ENCODE measurements at regions not wholly inside any gene's neighbourhood (a gene's known extent, or its start where the extent isn't known, plus 50 kb on each side); places are given as distances from the start of the nearest gene placed in this dataset.
"Not testable (repeated sequence)": the region's sequence is repeated elsewhere in the genome, so short reads cannot be mapped to it uniquely, and the experiment has no call there.

DNA sequence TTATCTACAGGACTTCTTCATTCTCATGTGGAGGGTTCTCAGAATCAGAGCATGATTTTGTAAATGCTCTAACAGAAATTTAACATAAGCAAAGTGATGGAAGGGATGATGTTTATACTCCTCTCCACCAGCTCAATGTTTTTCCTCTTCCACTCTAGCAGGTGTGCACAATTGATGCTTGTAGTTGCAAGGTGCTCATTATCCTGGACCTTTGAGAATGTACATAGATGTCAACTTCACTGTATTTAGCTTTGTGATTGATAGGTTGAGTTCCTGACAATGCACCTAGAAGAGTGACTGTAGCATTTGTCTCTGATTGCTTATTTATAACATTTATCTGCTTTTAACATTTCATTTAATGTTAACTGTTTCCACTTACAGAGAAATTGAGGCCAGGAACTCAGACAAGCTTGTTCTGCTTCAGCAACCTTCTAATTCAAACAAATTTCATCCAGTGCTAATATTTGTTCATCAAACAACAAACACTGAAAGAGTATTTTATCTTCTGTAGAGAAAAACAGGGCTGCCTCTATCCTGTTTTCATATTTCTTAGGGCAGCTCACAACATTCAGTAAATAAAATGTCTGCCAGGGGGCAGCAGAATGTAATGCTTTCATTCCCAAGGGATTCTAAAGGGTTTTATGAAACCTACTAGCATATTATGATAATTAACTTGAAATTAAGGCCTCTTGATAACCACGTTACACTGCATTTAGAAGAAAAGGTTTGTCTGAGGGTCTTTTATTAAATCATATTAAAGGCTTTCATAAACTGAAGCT lies 127.9 kb upstream of the NOL4 start:
- DNase-seq (ENCODE audit: low read depth): no peak

DNA sequence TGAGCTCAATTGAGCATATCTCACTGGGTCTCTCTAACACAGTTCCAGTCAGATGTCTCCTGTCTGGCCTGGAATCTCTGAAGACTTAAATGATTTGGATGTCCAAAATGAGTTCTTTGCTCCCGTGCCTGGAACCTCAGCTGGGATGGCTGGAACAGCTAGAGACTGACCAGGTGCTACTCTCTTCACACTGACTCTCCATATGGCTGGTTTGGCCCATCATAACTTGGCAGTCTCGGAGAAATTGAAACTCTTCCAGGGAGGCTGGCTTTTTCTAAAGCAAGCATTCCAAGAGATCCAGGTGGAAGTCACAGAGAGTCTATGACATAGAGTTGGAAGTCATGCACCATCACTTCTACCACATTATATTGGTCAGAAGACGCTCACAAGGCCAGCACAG lies 129.6 kb upstream of the NOL4 start:
- no peak for DNase-seq (ENCODE audit: low read depth)

DNA sequence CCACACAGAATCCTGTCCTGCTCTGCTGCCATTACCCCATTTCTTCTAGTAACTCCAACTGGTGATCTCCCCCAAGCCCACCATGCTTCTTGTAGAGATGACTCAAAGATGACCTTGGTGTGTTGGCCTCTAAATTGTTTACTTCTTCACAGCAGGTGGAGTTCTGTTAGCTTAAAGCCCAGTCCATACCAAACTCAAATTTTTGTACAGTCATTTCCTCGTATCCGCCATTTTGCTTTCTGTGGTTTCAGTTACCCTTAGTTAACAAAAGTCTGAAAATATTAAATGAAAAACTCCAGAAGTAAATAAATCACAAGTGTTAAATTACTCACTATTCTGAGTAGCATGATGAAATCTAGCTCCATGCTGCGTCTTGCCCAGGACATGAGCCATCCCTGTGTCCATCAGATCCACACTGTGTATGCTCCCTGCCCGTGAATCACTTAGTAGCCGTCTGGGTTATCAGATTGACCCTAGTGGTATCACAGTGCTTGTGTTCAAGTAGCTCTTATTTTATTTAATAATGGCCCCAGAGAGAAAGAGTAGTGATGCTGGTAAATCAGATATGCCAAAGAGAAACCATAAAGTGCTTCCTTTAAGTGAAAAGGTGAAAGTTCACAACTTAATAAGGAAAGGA lies 133.3 kb upstream of the NOL4 start:
- DNase-seq (ENCODE audit: low read depth): no peak

DNA sequence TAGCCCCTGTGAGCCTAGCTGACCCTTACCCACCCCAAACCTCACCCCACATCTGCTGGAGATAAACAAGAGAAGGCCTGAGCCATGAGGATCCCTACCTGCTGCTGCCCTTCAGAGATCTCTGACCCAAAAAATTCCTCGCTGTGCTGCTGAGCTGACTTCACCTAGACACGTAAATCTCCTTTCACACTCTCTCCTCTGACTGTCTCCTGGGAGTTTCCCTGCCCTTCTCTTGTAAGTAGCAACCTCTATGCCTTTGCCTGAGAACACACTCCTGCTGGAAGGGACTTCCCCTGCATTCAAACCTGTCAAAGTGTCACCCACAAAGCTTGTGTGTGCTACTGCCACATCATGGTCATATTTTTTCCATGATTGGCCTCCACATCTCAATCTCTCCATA lies 134.2 kb upstream of the NOL4 start:
- no peak for DNase-seq (ENCODE audit: low read depth)

DNA sequence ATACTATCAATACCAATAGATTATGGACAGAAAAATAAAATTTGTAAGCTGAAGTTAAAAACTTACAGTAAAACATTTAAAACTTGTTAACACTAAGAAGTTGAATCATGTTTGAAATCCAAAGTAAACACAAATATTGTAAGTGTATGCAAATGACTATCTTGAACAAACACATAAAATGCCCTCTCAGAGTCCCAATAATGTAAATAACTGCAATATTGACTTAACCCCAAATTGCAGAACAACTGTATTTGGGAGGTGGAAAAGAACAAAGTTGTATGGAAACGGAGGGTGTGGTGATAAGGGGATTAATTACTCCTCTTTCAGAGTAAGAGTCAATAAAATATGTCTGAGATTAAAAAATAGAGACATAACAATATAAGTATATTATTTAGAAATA lies 140.0 kb upstream of the NOL4 start:
- DNase-seq (ENCODE audit: low read depth): no peak

DNA sequence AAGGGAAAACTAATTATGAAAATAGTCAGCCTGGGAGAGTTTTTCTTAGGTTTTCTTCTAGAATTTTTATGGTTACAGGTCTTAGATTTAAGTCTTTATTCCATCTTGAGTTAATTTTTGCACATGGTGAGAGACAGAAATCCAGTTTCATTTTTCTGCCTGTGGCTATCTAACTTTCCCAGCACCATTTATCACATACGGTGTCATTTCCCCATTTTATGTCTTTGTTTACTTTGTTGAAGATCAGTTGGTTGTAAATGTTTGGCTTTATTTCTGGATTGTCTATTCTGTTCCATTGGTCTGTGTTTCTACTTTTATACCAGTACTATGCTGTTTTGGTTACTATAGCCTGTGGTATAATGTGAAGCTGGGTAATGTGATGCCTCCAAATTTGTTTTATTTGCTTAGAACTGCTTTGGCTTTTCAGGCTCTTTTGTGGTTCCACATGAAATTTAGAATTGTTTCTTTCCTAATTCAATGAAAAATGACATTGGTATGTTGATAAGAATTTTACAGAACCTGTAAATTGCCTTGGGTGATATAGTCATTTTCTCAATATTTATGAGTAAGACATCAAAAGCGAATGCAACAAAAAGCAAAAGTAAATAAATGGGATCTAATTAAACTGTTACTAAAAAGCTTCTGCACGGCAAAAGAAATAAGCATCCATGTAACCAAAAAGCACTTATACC lies 146.1 kb upstream of the NOL4 start:
- DNase-seq (ENCODE audit: low read depth): no peak

DNA sequence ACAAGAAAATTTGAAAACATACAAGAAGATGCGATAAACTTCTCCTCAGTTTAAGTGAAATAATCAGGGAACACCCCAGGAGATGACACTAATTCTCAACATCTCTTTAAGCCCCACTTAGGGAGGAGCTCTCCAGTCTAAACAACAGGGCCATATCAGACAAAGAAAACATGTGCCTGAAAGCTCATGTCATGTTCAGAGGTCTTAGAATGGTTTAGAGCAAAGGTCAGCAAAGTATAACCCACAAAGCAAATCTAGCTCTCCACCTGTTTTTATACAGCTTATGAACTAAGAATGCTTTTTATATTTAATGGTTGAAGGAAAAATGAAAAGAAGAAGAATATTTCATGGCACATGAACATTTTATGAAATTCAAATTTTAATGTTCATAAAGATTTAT lies 155.6 kb upstream of the NOL4 start:
- no peak for DNase-seq (ENCODE audit: low read depth)

DNA sequence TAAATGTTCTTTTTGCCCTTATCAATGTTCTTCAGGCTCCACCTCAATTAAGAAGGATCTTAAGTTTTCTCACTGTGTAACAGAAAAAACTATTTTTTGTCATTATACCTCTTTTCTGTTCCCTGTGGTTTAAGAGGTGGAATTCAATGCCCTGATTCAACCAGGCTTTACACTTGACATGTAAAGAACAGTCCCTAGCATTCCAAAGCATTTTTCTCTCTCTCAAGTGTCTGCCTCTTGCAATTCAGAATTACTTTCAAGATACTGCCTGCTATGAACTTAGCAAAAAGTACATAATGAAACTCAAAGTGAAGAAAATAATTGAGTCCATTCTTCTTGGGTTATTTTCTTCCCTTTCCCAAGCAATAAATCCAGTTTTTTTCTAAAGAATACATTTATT lies 160.6 kb upstream of the NOL4 start:
- no peak for DNase-seq (ENCODE audit: low read depth)

DNA sequence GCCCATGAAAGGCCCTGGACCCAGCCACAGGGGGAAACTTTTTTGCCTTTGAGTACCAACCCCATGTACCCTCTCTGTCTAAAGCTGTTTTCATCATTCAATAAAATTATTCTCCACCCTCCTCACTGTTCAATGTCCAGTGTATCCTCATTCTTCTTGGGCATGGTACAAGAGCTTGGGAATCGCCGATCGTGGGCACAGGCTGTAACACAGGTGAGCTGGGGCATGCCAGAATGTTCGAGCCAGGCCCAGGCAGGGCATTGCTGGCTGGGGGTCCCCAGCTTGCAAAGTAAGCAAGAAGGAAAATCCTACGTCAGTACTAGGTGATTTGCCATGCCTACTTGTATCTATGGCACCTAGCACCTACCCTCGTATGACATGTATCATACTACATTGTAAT lies 162.1 kb upstream of the NOL4 start:
- no peak for DNase-seq (ENCODE audit: low read depth)

DNA sequence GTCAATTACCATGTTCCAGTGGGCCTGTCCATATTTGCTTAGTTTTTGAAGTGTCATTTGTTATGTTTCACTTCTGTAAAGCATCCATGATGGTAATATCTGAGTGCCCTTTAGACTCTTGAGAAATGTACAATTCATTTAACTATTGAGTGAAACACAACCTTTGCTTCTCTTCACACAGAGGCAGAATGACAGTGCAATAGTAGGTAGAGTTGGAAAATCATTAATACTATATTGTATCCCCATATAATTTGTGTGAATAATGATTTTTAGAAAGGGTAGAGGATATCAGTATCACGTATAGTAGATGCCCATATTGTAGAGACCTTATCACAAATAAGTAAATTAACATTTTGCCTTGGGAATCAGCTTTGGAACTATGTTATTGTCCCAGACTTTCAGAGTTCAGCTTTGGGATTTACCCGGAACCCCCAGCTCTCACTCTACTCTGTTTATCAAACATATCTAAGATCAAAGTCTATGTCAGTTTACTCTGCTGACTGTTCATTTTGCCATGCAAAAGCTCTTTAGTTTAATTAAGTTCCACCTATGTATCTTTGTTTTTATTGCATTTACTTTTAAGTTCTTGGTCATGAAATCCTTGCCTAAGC lies 172.7 kb upstream of the NOL4 start:
- no peak for DNase-seq (ENCODE audit: low read depth)

DNA sequence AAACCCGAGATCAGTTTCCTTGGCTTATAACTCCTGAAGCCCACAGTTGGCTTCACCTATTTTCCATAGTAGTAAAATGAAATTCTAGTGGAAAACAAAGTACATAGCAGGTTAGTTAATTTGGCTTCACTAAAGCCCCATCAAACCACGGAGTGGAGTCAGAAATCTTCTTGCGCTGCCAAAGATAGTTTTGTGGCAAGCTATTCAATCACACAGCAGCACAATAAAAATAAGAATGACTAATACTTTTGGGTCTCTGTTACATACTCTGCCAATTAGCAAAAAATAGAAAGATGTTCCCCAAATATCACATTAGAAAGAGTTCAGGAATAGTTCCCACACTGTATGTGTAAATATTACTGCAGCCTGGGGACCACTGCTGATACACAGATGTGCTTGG lies 175.2 kb upstream of the NOL4 start:
- DNase-seq (ENCODE audit: low read depth): no peak

DNA sequence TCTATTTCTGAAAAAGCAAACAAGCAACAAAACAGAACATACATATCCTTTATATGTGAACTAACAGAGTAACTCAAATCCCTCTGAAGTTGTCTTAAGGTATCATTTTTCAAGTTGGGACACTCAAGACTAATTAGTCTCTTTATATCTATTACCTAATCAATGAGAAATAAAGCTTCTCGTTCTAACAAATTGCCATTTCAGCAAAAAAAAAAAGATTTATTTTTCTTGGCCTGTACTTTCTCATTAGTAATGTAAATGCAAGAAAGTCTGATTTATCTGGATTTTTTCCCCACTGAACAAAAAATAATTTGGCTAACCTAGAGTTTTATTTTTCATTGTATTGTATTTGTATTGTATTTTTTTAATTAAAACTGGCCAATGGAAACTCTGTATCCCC lies 176.1 kb upstream of the NOL4 start:
- DNase-seq (ENCODE audit: low read depth): no peak

DNA sequence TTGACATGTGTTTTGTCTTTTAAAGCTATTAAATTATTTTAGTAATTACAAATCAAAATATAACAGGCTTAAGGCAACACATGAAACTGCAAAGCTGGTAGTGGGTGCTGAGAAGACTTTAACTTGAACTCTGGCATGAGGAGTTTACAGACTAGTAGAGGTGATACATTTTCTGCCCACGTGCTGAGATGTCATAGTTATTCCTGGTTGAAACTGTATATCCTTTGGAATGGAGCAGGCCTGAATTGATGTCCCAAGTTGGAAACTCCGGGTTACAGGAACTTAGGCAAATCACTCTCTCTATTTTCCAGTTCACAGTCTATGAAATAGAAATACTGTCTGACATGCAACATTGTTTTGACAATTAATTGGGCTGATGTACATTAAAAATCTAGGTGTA lies 177.1 kb upstream of the NOL4 start:
- DNase-seq (ENCODE audit: low read depth): no peak

DNA sequence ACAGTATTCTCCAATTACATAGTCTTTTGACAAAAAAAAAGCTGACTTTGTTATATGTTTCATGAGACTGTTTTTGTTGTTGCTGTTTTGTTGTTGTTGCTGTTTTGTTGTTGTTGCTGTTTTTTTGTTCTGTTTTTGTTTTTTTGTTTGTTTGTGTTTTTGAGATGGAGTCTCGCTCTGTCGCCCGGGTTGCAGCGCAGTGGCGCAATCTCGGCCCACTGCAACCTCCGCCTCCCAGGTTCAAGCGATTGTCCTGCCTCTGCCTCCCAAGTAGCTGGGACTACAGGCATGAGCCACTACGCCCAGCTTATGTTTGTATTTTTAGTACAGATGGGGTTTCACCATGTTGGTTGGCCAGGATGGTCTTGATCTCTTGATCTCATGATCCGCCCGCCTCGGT lies 182.8 kb upstream of the NOL4 start:
- not testable (repeated sequence) for DNase-seq (ENCODE audit: low read depth)

DNA sequence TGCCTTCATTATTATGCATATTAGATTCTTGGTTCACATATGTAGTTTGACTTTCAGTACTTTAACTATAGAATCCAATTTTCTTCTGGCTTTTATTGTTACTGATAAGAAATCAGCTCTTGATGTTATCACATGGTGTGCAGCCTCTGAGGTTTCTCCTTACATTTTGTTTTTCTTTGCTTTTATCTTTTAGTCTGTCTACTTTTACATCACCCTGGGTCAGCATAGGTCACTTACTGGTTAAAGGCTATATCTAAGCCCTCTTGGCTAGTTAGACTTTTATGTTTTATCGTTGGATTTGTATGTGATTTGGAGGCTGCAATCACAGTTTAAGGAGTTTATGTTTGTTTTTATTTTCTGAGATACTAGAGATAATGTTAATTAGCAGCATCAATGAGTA lies 187.2 kb upstream of the NOL4 start:
- no peak for DNase-seq (ENCODE audit: low read depth)

DNA sequence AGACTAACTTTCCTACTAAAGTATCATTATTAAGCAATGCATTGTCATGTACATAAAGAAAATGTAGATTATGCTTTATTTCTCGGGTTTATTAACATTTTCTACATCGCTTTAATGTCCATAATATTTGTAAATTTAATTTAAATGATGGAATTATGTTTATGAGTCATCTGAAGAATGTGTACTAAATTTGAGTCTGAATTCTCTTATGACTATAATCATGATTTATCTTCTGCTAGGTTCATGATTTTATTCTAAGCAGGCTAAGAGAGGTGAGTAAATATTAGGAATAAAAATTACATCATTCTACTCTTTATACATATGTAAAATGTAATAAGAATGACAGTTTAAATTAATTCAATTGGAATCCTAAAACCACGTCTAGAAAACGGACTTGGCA lies 206.3 kb upstream of the NOL4 start:
- no peak for DNase-seq (ENCODE audit: low read depth)

DNA sequence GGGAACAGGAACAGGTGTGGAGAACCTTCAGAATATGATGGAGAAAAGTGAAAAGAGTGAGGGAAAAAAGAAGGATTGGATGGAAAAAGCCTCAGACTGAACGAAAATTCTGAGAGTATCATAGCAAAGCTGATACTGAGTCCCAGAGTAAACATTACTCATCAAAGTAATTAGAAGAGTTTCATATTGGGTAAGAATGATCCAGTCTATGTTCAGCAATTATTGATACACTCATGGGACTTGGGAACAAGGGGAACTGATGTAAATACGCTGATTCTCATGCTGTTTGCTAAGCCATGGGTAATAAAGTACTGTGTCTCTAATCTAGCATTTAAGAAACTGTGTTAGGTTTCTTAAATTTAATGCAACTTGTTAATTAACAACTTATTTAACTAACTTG lies 219.9 kb upstream of the NOL4 start:
- no peak for DNase-seq (ENCODE audit: low read depth)

DNA sequence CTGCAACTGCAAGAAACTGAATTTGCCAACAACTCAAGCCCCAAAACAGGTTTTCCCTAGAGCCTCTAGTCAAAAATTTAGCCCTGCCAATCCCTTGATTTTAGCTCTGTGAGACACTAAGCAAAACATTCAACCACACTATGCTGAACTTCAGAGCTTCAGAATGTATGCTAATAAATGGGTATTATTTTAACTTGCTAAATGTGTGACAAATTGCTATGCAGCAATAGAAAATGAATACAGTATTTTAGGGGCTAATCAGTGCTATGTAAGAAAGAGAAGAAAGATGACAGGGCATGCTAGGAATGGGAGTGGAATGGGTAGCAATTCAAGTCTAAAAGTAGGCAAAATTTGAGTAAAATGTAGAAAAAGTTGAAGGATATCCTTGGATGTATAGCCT lies 223.9 kb upstream of the NOL4 start:
- DNase-seq (ENCODE audit: low read depth): no peak

DNA sequence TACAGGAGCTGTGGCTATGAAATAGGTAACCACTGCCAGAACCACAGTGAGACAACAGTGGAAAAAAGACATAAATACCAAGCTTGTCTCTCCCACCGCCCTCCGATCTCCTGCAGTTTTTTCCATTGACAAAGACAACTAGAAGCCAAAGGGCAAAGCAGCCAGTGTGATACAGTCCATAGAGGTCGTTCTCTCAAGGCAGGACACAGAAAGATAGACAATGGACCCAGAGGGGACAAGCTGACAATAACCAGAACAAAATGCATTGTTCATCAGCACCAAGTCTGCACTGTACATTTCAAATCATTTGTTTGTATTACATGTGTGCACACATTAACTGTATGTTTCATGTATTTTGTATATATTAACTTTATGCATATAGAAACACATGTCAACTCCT lies 233.0 kb upstream of the NOL4 start:
- DNase-seq (ENCODE audit: low read depth): no peak

DNA sequence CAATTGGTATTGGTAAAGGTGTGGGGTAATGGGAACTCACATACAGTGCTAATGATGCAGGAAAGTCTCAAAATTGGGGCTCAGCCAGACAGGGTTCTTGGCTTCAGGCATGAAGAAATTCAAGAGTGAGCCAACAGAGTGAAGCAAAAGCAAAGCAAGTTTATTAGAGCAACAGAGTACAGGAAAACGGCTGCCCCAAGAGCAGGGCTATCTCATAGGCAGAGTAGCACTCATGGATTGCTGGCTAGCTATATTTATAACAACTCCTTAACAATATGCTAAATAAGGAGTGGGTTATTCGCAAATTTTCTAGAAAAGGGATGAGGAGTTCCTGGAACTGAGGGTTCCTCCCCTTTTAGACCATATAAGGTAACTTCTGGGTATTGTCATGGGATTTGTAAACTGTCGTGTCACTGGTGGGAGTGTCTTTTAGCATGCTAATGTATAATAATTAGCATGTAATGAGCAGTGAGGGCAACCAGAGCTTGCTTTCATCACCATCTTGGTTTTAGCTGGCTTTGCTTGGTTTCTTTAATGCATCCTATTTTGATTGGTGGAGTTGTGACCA lies 233.8 kb upstream of the NOL4 start:
- DNase-seq (ENCODE audit: low read depth): no peak

DNA sequence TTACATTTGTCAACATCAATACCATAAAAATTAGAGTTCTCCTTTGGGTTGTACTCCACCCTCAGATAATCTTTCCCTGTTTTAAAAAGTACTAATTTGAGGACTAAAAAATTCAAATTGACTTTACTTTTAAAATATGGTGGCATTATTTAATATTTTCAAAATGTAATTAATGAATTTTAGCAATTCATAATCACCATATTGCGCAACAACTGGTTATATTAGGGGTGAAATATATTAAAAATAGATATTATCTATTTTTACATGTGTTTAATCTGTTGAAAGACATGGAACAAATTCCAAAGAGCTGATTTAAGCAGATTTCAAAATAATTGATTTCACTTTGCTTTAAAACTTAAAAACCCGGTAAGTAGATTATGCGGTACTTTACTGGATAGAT lies 236.6 kb upstream of the NOL4 start:
- no peak for DNase-seq (ENCODE audit: low read depth)

DNA sequence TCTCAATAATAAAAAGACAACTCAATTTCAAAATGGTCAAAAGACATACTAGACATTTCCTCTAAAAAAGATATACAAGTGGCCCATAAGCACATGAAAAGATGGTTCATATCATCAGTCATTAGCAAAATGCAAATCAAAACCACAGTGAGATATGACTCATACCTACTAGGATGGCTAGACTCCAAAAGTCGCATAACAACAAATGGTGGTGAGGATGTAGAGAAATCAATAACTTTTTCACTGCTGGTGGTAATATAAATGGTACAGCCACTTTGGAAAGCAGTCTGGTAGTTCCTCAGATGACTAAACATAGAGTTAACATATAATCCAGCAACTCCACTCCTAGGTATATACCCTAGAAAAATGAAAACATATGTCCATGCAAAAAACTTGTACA lies 242.3 kb upstream of the NOL4 start:
- DNase-seq (ENCODE audit: low read depth): no peak

Data from ELR (cell line).